MM.1S (cell line): ENCODE measurements at regions not wholly inside any gene's neighbourhood (a gene's known extent, or its start where the extent isn't known, plus 50 kb on each side); places are given as distances from the start of the nearest gene placed in this dataset.

ENCODE experiments used
- DNase-seq: peaks from one replicate; pipeline ENCODE4 v3.0.0-alpha.2; 2015
- H2AFZ ChIP-seq: fragments of 300-600 bp; sonication (generic); 2 replicates; pipeline ENCODE4 v1.6.0; 2016; ENCODE audit warnings: antibody characterized with exemption, low read length
- H3F3A ChIP-seq: fragments of 300-600 bp; sonication (generic); 2 replicates; pipeline ENCODE4 v1.6.1; 2016; ENCODE audit warnings: mild to moderate bottlenecking, antibody characterized with exemption, low read length, moderate library complexity, mixed read lengths; ENCODE audit not compliant: insufficient read depth
- H3K27ac ChIP-seq: fragments of 300-600 bp; sonication (generic); 2 replicates; pipeline ENCODE4 v1.5.1; 2016; ENCODE audit warnings: mild to moderate bottlenecking, low read length
- H3K27me3 ChIP-seq: fragments of 300-600 bp; sonication (generic); replicated peaks from 2 replicates; pipeline ENCODE4 v1.6.0; 2016; ENCODE audit warnings: low read length; ENCODE audit not compliant: insufficient read depth
- H3K36me3 ChIP-seq: fragments of 300-600 bp; sonication (generic); replicated peaks from 2 replicates; pipeline ENCODE4 v1.6.1; 2016; ENCODE audit warnings: mild to moderate bottlenecking, low read length, mixed read lengths; ENCODE audit not compliant: insufficient read depth
- H3K4me1 ChIP-seq: fragments of 300-600 bp; sonication (generic); 2 replicates; pipeline ENCODE4 v1.6.1; 2016; ENCODE audit warnings: low read length, mixed read lengths
- H3K4me2 ChIP-seq: fragments of 300-600 bp; sonication (generic); 2 replicates; pipeline ENCODE4 v1.6.0; 2016; ENCODE audit warnings: low read depth, low read length
- H3K4me3 ChIP-seq: fragments of 300-600 bp; sonication (generic); 2 replicates; pipeline ENCODE4 v1.5.1; 2016; ENCODE audit warnings: low read length, mixed read lengths
- H3K79me2 ChIP-seq: fragments of 300-600 bp; sonication (generic); 2 replicates; pipeline ENCODE4 v1.6.1; 2016; ENCODE audit warnings: mixed run types, low read length, mixed read lengths
- H3K9ac ChIP-seq: fragments of 300-600 bp; sonication (generic); 2 replicates; pipeline ENCODE4 v1.6.1; 2016; ENCODE audit warnings: low read length, mixed read lengths
- H3K9me2 ChIP-seq: fragments of 300-600 bp; sonication (generic); replicated peaks from 2 replicates; pipeline ENCODE4 v1.6.1; 2016; ENCODE audit warnings: mild to moderate bottlenecking, low read length, mixed read lengths; ENCODE audit not compliant: insufficient read depth
- H3K9me3 ChIP-seq: fragments of 300-600 bp; sonication (generic); replicated peaks from 2 replicates; pipeline ENCODE4 v1.6.1; 2016; ENCODE audit warnings: mild to moderate bottlenecking, low read length, mixed read lengths; ENCODE audit not compliant: insufficient read depth
- H4K20me1 ChIP-seq: fragments of 300-600 bp; sonication (generic); 2 replicates; pipeline ENCODE4 v1.6.1; 2016; ENCODE audit warnings: mild to moderate bottlenecking, low read length, moderate library complexity, mixed read lengths; ENCODE audit not compliant: insufficient read depth
- EZH2 ChIP-seq: fragments of 300-600 bp; sonication (generic); optimal IDR thresholded peaks from 2 replicates; pipeline ENCODE3; 2017; ENCODE audit warnings: low read depth, mild to moderate bottlenecking, antibody characterized with exemption, low read length, mixed read lengths
- EZH2phosphoT487 ChIP-seq: fragments of 300-600 bp; sonication (generic); IDR thresholded peaks from 2 replicates; pipeline ENCODE4 v1.6.1; 2018; ENCODE audit warnings: antibody characterized with exemption, low read length
- TF ChIP-seq, protein P1 (sequence below): fragments of 300-600 bp; sonication (generic); IDR thresholded peaks from 2 replicates; pipeline ENCODE4 v1.5.1; 2016; ENCODE audit warnings: antibody characterized with exemption, low read length, mixed read lengths

DNA sequence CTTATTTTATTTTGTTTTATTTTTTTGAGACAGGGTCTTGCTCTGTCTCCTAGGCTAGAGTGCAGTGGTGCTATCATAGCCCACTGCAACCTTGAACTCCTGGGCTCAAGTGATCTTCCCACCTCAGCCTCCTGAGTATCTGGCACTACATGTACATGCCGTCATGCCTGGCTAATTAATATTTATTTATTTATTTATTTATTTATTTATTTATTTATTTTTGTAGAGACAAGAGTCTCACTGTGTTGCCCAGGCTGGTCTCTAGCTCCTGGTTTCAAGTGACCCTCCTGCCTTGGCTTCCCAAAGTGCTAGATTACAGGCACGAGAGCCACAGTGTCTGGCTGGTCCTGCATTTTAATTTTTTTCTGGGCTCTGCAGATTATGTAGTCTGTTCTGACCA, 84.9 kb upstream of the BCOR start:
- H3K9ac ChIP-seq = no peak overlapping the region
- no peaks in the 10 kb centered on the region for H3K27me3 ChIP-seq
- no peak overlapping the region for H2AFZ ChIP-seq
- no peaks in the 10 kb centered on the region for H3K4me1 ChIP-seq
- DNase-seq = no peak
- no peak overlapping the region for H3K4me2 ChIP-seq
- TF ChIP-seq EZH2 (no peak), EZH2phosphoT487 (no peak)
- TF ChIP-seq, protein P1, sequence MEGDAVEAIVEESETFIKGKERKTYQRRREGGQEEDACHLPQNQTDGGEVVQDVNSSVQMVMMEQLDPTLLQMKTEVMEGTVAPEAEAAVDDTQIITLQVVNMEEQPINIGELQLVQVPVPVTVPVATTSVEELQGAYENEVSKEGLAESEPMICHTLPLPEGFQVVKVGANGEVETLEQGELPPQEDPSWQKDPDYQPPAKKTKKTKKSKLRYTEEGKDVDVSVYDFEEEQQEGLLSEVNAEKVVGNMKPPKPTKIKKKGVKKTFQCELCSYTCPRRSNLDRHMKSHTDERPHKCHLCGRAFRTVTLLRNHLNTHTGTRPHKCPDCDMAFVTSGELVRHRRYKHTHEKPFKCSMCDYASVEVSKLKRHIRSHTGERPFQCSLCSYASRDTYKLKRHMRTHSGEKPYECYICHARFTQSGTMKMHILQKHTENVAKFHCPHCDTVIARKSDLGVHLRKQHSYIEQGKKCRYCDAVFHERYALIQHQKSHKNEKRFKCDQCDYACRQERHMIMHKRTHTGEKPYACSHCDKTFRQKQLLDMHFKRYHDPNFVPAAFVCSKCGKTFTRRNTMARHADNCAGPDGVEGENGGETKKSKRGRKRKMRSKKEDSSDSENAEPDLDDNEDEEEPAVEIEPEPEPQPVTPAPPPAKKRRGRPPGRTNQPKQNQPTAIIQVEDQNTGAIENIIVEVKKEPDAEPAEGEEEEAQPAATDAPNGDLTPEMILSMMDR = no peak
- no peaks in the 10 kb centered on the region for H4K20me1 ChIP-seq
- no peaks in the 10 kb centered on the region for H3K9me3 ChIP-seq
- H3K79me2 ChIP-seq = no peaks in the 10 kb centered on the region
- H3K9me2 ChIP-seq = no peaks in the 10 kb centered on the region
- H3K27ac ChIP-seq = no peak overlapping the region
- H3K36me3 ChIP-seq = no peaks in the 10 kb centered on the region
- H3F3A ChIP-seq = no peaks in the 10 kb centered on the region
- no peak overlapping the region for H3K4me3 ChIP-seq

DNA sequence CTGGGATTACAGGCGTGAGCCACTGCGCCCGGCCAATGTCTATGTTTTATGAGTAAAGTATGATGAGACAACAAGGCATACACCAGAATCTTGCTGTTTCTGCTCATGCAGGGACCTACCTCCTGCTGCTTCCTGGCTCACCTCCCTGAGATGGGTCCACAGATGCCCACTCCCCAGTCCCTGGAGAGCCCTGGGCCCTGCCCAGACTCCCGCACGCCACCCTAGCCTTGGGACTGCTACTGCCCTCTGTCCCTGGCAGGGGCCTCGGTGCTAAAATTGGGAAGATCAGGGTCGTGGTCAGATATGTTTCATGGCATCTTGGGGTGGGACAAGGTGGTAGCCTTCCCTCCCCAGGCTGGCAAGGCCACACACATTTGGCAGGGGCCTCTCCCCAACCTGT, 84.3 kb upstream of the BCOR start:
- Histone ChIP-seq H3K27ac (no peak overlapping the region), H3K9ac (no peak overlapping the region), H3F3A (no peaks in the 10 kb centered on the region), H3K4me1 (no peaks in the 10 kb centered on the region), H2AFZ (no peak overlapping the region), H3K4me3 (no peak overlapping the region), H3K4me2 (no peak overlapping the region), H3K9me2 (no peaks in the 10 kb centered on the region), H3K79me2 (no peaks in the 10 kb centered on the region), H4K20me1 (no peaks in the 10 kb centered on the region), H3K36me3 (no peaks in the 10 kb centered on the region), H3K9me3 (no peaks in the 10 kb centered on the region), H3K27me3 (no peaks in the 10 kb centered on the region)
- DNase-seq = no peak
- TF ChIP-seq EZH2 (no peak), EZH2phosphoT487 (no peak)
- TF ChIP-seq, protein P1 = no peak

DNA sequence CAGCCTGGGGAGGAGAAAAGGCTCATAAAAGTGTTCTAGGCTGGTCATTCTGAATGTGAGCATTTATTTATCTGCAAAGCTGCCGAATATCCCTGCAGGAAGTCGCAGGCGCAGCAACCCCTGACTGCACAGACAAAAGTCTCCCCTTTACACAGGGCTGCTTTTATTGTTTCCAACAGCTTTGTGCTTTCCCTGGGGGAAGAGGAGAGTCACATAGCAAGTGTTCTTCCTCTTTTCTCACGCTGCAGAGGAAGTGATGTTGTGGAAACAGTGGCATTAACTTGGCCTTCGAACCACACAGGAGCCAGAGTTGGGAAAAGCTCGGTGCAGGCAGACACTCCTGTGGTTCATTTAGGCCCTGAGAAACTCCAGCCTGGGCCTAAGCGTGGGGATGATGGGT, 81.5 kb upstream of the BCOR start:
- no peaks in the 10 kb centered on the region for H3K4me1 ChIP-seq
- H3F3A ChIP-seq = peaks cover 6% of the 10 kb centered on the region; the same call in 1 of the 2 replicates
- DNase-seq = no peak
- no peak overlapping the region for H2AFZ ChIP-seq
- no peaks in the 10 kb centered on the region for H4K20me1 ChIP-seq
- no peak overlapping the region for H3K9ac ChIP-seq
- H3K36me3 ChIP-seq = no peaks in the 10 kb centered on the region
- no peak overlapping the region for H3K4me3 ChIP-seq
- no peaks in the 10 kb centered on the region for H3K9me2 ChIP-seq
- no peaks in the 10 kb centered on the region for H3K79me2 ChIP-seq
- H3K9me3 ChIP-seq = no peaks in the 10 kb centered on the region
- no peak overlapping the region for H3K4me2 ChIP-seq
- H3K27ac ChIP-seq = no peak overlapping the region
- H3K27me3 ChIP-seq = no peaks in the 10 kb centered on the region
- TF ChIP-seq, protein P1 = no peak
- TF ChIP-seq EZH2phosphoT487 = no peak
- no peak for TF ChIP-seq EZH2
